ENCODE measurements at regions not wholly inside any gene's neighbourhood (a gene's known extent, or its start where the extent isn't known, plus 50 kb on each side); places are given as distances from the start of the nearest gene placed in this dataset.

DNA sequence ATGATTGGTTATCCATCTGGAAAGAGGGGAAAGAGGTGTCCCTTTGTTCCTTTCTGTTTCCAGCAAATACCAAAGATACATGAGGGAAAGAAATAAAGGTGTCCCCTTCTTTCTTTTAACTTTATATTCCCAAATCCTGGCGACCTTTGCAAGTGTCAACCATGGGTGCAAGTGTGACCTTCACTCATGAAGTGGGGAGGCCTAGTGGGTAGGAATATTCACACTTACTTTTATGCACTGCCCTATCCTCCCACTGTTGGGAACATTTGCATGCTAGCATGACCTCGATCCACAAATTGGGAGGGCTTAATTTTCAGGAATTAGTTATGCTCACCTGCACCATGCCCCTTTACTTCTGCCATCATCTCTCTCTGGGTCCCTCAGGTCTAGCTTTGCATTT lies 70.2 kb upstream of the ZNF804A start:
- TF ChIP-seq EZH2 (IDR thresholded peaks at IDR 0.05; ENCODE audit: insufficient read depth, poor library complexity, severe bottlenecking) = no peak
- no peak for TF ChIP-seq EZH2phosphoT487 (IDR thresholded peaks at IDR 0.05; ENCODE audit: insufficient read depth, low read depth)

All from GM23248 (cell line).